ENCODE measurements at regions not wholly inside any gene's neighbourhood (a gene's known extent, or its start where the extent isn't known, plus 50 kb on each side); places are given as distances from the start of the nearest gene placed in this dataset.

GRCh38 chr6:104421650-104422049, 438.1 kb downstream of the HACE1 start:
- no peak for TF ChIP-seq CTCF (IDR thresholded peaks at IDR 0.05; ENCODE audit: extremely low read depth in 1 of 2, insufficient read depth in 1 of 2, low read depth in 1 of 2, low read length in 2 of 2)
- TF ChIP-seq POLR2A (IDR thresholded peaks at IDR 0.05; ENCODE audit: low read depth, low read length), result no peak
- no peak for TF ChIP-seq EZH2 (IDR thresholded peaks at IDR 0.05; ENCODE audit: borderline replicate concordance, low read depth, low read length, severe bottlenecking)
- no peak for TF ChIP-seq POLR2AphosphoS5 (IDR thresholded peaks at IDR 0.05; ENCODE audit: insufficient read depth, low read depth, low read length)
- TF ChIP-seq MYC (IDR thresholded peaks at IDR 0.05; ENCODE audit: low read depth, low read length), result no peak
- no peak for TF ChIP-seq JUN (IDR thresholded peaks at IDR 0.05; ENCODE audit: borderline replicate concordance, insufficient read depth, insufficient read length, low read depth)

Measured in endothelial cell of umbilical vein (primary cell).